Heart left ventricle (tissue), 16 donors: ENCODE measurements at regions not wholly inside any gene's neighbourhood (a gene's known extent, or its start where the extent isn't known, plus 50 kb on each side); places are given as distances from the start of the nearest gene placed in this dataset.
"Not testable (repeated sequence)": the region's sequence is repeated elsewhere in the genome, so short reads cannot be mapped to it uniquely, and the experiment has no call there.

Experiments used
- ATAC-seq, 4 donors: fragments of 200-7000 bp; cut with Tn5 transposase; one replicate each; pipeline ENCODE4 v1.9.1; 2020 to 2022; ENCODE audit warnings: moderate library complexity in 4 of 4, mild to moderate bottlenecking in 3 of 4, moderate number of reproducible peaks in 1 of 4
- DNase-seq, 5 donors: peaks; one replicate each; pipeline ENCODE4 v3.0.0-alpha.2; 2020
- H3K27ac ChIP-seq, 12 donors: fragments of 200-600 bp; sonication (generic) in 4 of 12; one replicate each; pipeline versions ENCODE4 v1.5.0 to v1.8.0; 2016 to 2022; ENCODE audit warnings: mild to moderate bottlenecking in 2 of 12
- H3K27me3 ChIP-seq, 9 donors: fragments of 200-600 bp; sonication (generic) in 2 of 9; one replicate each; pipeline versions ENCODE4 v1.5.1 to v1.8.0; 2016 to 2022; ENCODE audit warnings: mild to moderate bottlenecking in 3 of 9
- H3K36me3 ChIP-seq, 9 donors: fragments of 200-600 bp; sonication (generic) in 2 of 9; one replicate each; pipeline versions ENCODE4 v1.5.0 to v1.8.0; 2018 to 2022; ENCODE audit warnings: mild to moderate bottlenecking in 2 of 9
- H3K4me1 ChIP-seq, 12 donors: fragments of 200-600 bp; sonication (generic) in 4 of 12; one replicate each; pipeline versions ENCODE4 v1.5.0 to v1.8.0; 2016 to 2022; ENCODE audit warnings: mild to moderate bottlenecking in 3 of 12
- H3K4me3 ChIP-seq, 12 donors: fragments of 200-600 bp; sonication (generic) in 4 of 12; one replicate each; pipeline versions ENCODE4 v1.5.0 to v1.8.0; 2017 to 2022; ENCODE audit warnings: mild to moderate bottlenecking in 9 of 12, moderate library complexity in 4 of 12
- H3K9me3 ChIP-seq, 12 donors: fragments of 200-600 bp; sonication (generic) in 4 of 12; one replicate each; pipeline versions ENCODE4 v1.5.0 to v1.8.0; 2016 to 2022; ENCODE audit warnings: mild to moderate bottlenecking in 1 of 12
- POLR2A ChIP-seq, 2 donors: fragments of 450-650 bp; IDR thresholded peaks; one replicate each; pipeline ENCODE4 v1.6.1; 2017; ENCODE audit warnings: antibody characterized with exemption in 2 of 2, mild to moderate bottlenecking in 2 of 2, moderate library complexity in 2 of 2
- WGBS, 4 donors: extraction: QIAGEN DNeasy Blood & Tissue Kit in 2 of 4; methylation state at CpG; one replicate each; pipeline versions ENCODE4 v1.1.5 to v1.1.7; 2013 to 2018; 5-methylcytosine and 5-hydroxymethylcytosine counted together
- intact Hi-C, 10 donors: fragments of 100-400 bp; cut with DNase I; formaldehyde crosslinking; loops; one replicate each; pipeline versions ENCODE4 v1.11.1 to v1.14.2; 2022
- TF ChIP-seq, protein P1 (sequence below), 12 donors: fragments of 200-600 bp; sonication (generic) in 4 of 12; IDR thresholded peaks; one replicate each; pipeline versions ENCODE4 v1.5.0 to v1.8.0; 2018 to 2022; ENCODE audit warnings: antibody characterized with exemption in 12 of 12, mild to moderate bottlenecking in 5 of 12
- donor health status: ischemic (EF 13 %, LVEDD 7.1; RV severe dilation, severe dysfunction).
- donor health status: healthy with polysubstance abuse.
- donor health status: DM: no; HTN: yes; CAD: no.
- donor health status: DM: no; HTN: no; CAD: no.
- donor health status: ischemic (EF 25% LVEDD 6.9; RV normal size, moderate dysfunction).
- donor health status: ischemic (EF 25% LVEDD 5.7; RV mildly dilated, moderate dysfunction).
- donor health status: healthy.
- donor health status: DM: yes; HTN: yes; CAD: no.
- donor health status: ischemic (EF 35%, LVEDD 5.7; RV mildly dilated, moderate dysfunction).
- donor health status: nonischemic (EF 11% LVEDD 7.7; RV severe dilation, severe dysfunction).
- donor health status: DM: yes; HTN: yes; CAD: no.
- donor health status: PGD.
- donor health status: ischemic (EF 29% LVEDD 5.4; RV normal size, mild dysfunction).
- donor health status: nonischemic (EF 23%, LVEDD 6.1; RV moderate dilation, normal function).

GRCh38 chr1:56123826-56124225, 455.5 kb downstream of the PLPP3 start:
- DNase-seq (no peak), ATAC-seq (no peak)
- no peaks in the 10 kb centered on the region for H3K4me1 ChIP-seq
- H3K9me3 ChIP-seq: peaks cover 0 to 24% (median 5%) of the 10 kb centered on the region in 12 donors
- intact Hi-C loops: no loop called here
- no peak overlapping the region for H3K27ac ChIP-seq
- no peaks in the 10 kb centered on the region for H3K27me3 ChIP-seq
- H3K4me3 ChIP-seq: no peak overlapping the region
- TF ChIP-seq POLR2A (IDR thresholded peaks at IDR 0.05): no peak
- TF ChIP-seq, protein P1, sequence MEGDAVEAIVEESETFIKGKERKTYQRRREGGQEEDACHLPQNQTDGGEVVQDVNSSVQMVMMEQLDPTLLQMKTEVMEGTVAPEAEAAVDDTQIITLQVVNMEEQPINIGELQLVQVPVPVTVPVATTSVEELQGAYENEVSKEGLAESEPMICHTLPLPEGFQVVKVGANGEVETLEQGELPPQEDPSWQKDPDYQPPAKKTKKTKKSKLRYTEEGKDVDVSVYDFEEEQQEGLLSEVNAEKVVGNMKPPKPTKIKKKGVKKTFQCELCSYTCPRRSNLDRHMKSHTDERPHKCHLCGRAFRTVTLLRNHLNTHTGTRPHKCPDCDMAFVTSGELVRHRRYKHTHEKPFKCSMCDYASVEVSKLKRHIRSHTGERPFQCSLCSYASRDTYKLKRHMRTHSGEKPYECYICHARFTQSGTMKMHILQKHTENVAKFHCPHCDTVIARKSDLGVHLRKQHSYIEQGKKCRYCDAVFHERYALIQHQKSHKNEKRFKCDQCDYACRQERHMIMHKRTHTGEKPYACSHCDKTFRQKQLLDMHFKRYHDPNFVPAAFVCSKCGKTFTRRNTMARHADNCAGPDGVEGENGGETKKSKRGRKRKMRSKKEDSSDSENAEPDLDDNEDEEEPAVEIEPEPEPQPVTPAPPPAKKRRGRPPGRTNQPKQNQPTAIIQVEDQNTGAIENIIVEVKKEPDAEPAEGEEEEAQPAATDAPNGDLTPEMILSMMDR (IDR thresholded peaks at IDR 0.05): no peak
- WGBS, 4 donors: 79 to 83% (median 81%) methylated on average over 3 of the region's 3 CpGs
- H3K36me3 ChIP-seq: no peaks in the 10 kb centered on the region

DNA sequence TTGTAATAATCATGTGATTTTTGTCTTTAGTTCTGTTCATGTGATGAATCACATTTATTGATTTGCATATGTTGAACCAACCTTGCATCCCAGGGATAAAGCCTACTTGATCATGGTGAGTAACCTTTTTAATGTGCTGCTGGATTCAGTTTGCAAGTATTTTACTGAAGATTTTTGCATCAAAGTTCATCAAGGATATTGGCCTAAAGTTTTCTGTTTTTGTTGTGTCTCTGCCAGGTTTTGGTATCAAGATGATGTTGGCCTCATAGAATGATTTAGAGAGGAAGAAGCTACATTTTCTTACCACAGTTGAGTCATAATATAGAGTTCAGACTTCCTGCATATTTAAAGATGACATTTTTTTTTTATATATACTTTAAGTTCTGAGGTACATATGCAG, 455.9 kb downstream of the PLPP3 start:
- no peak for DNase-seq
- Histone ChIP-seq H3K27me3 (no peaks in the 10 kb centered on the region), H3K36me3 (no peaks in the 10 kb centered on the region), H3K4me1 (no peaks in the 10 kb centered on the region), H3K9me3 (peaks cover 0 to 24% (median 5%) of the 10 kb centered on the region in 12 donors), H3K4me3 (no peak overlapping the region), H3K27ac (no peak overlapping the region)
- intact Hi-C loops: no loop called here
- no peak for ATAC-seq
- no peak for TF ChIP-seq POLR2A (IDR thresholded peaks at IDR 0.05)
- TF ChIP-seq, protein P1 (IDR thresholded peaks at IDR 0.05): no peak

- ATAC-seq (no peak), DNase-seq (no peak)
- no peak overlapping the region for H3K27ac ChIP-seq
- no peaks in the 10 kb centered on the region for H3K4me1 ChIP-seq
- TF ChIP-seq, protein P1 (IDR thresholded peaks at IDR 0.05): no peak
- no peak for TF ChIP-seq POLR2A (IDR thresholded peaks at IDR 0.05)
- peaks cover 0 to 24% (median 2%) of the 10 kb centered on the region in 12 donors for H3K9me3 ChIP-seq
- H3K27me3 ChIP-seq: no peaks in the 10 kb centered on the region
- 81 to 90% (median 87%) methylated on average over 2 of the region's 2 CpGs for WGBS, 4 donors
- no peaks in the 10 kb centered on the region for H3K36me3 ChIP-seq
- H3K4me3 ChIP-seq: no peak overlapping the region
- intact Hi-C loops: no loop called here
Observed at GRCh38 chr1:56120021-56120420, 459.3 kb downstream of the PLPP3 start.

DNA sequence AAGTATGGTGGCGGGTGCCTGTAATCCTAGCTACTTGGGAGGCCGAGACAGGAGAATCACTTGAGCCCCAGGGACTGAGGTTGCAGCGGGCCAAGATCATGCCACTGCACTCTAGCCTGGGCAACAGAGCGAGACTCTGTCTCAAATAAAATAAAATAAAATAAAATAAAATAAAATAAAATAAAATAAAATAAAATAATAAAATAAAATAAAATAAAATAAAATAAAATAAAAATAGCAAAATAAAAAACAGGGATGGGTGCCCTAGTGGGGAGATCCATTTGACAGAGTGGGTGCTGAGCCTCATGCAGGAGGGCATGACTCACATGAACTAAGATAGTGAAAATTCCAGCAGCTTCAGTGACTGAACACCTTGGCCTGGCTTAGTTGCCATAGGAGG, 460.7 kb downstream of the PLPP3 start:
- H3K36me3 ChIP-seq, intact Hi-C loops, H3K4me1 ChIP-seq, ATAC-seq, H3K4me3 ChIP-seq, H3K27ac ChIP-seq, DNase-seq, H3K27me3 ChIP-seq: not testable (repeated sequence)
- 94 to 99% (median 97%) methylated on average over 4 of the region's 4 CpGs for WGBS, 4 donors
- H3K9me3 ChIP-seq: peaks cover 0 to 24% (median 2%) of the 10 kb centered on the region in 12 donors

DNA sequence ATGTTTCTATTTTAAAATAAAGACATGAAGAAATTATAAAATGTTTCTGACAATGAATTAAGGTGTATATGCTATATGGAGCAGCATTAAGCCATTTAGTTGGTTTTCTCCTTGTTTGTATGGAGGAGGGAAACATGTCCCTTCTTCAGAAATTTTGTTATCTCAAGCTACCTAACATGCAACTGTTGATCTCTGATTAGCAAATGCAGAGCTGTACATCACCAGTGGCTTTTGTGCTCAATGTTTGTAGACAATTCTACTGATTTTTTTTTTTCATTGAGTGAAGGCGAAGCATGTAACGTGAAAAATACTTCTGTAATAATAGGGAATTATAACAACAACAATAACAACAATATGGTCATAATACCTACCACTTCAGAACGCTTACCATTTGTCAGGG, 463.7 kb downstream of the PLPP3 start:
- TF ChIP-seq POLR2A (IDR thresholded peaks at IDR 0.05): no peak
- TF ChIP-seq, protein P1 (IDR thresholded peaks at IDR 0.05): no peak
- DNase-seq: no peak
- no peaks in the 10 kb centered on the region for H3K27me3 ChIP-seq
- no peak overlapping the region for H3K27ac ChIP-seq
- no peaks in the 10 kb centered on the region for H3K4me1 ChIP-seq
- WGBS, 4 donors: 95 to 97% (median 96%) methylated on average over 3 of the region's 3 CpGs
- no peaks in the 10 kb centered on the region for H3K36me3 ChIP-seq
- H3K4me3 ChIP-seq: no peak overlapping the region
- H3K9me3 ChIP-seq: peaks cover 0 to 17% (median 5%) of the 10 kb centered on the region in 12 donors
- no peak for ATAC-seq
- intact Hi-C loops: no loop called here
